H1 (cell line): ENCODE measurements at regions not wholly inside any gene's neighbourhood (a gene's known extent, or its start where the extent isn't known, plus 50 kb on each side); places are given as distances from the start of the nearest gene placed in this dataset.
A peak's percentile ranks its signal among the peaks of the same experiment; 100 is the strongest.

Experiments used
- BCL11A ChIP-seq, 2 experiments: IDR thresholded peaks; one replicate each; pipeline ENCODE4 v1.6.1; 2011; ENCODE audit warnings: low read depth in 2 of 2, low read length in 2 of 2, mild to moderate bottlenecking in 2 of 2
- CEBPB ChIP-seq: IDR thresholded peaks from 2 replicates; pipeline ENCODE4 v1.6.1; 2012; ENCODE audit warnings: low read depth, low read length
- CTCF ChIP-seq, 3 experiments: IDR thresholded peaks; 1 replicate in 2 of 3; 2 replicates in 1 of 3; pipeline versions ENCODE4 v1.5.1 to v1.6.1; 2011; ENCODE audit warnings: low read length in 3 of 3, mild to moderate bottlenecking in 3 of 3, inconsistent platforms in 2 of 3, low read depth in 1 of 3, moderate library complexity in 1 of 3; ENCODE audit not compliant: insufficient read depth in 1 of 3; ENCODE audit errors: control extremely low read depth in 1 of 3
- EGR1 ChIP-seq: IDR thresholded peaks from 2 replicates; pipeline ENCODE4 v1.6.1; 2011; ENCODE audit warnings: low read depth, low read length, borderline replicate concordance
- EP300 ChIP-seq, 2 experiments: IDR thresholded peaks; 1 replicate in 1 of 2; 2 replicates in 1 of 2; pipeline ENCODE4 v1.6.1; 2011 to 2012; ENCODE audit warnings: low read depth in 2 of 2, low read length in 2 of 2, mild to moderate bottlenecking in 2 of 2, borderline replicate concordance in 1 of 2, inconsistent platforms in 1 of 2, moderate library complexity in 1 of 2
- GTF2F1 ChIP-seq: IDR thresholded peaks from 2 replicates; pipeline ENCODE4 v1.6.1; 2012; ENCODE audit warnings: low read depth, low read length, improper control_type of control experiment, borderline replicate concordance
- MAX ChIP-seq: IDR thresholded peaks from 2 replicates; pipeline ENCODE4 v1.6.1; 2012; ENCODE audit warnings: inconsistent platforms
- POLR2A ChIP-seq, 2 experiments: IDR thresholded peaks; 1 replicate in 1 of 2; 2 replicates in 1 of 2; pipeline ENCODE4 v1.6.1; 2011; ENCODE audit warnings: low read depth in 2 of 2, low read length in 2 of 2, mild to moderate bottlenecking in 2 of 2; ENCODE audit errors: control extremely low read depth in 1 of 2
- POLR2AphosphoS5 ChIP-seq: IDR thresholded peaks from 2 replicates; pipeline ENCODE4 v1.6.1; 2011; ENCODE audit warnings: low read depth, low read length
- RAD21 ChIP-seq, 2 experiments: IDR thresholded peaks in 1 of 2; conservative IDR thresholded peaks in 1 of 2; 2 replicates each; pipeline ENCODE4 v1.6.1; 2011; ENCODE audit warnings: low read depth in 2 of 2, low read length in 2 of 2, improper control_type of control experiment in 1 of 2, inconsistent platforms in 1 of 2, mild to moderate bottlenecking in 1 of 2, moderate library complexity in 1 of 2
- RFX5 ChIP-seq: IDR thresholded peaks from 2 replicates; pipeline ENCODE4 v1.6.1; 2011; ENCODE audit warnings: low read depth, low read length, improper control_type of control experiment, borderline replicate concordance
- SP4 ChIP-seq: IDR thresholded peaks from 2 replicates; pipeline ENCODE4 v1.6.1; 2012; ENCODE audit warnings: low read length, inconsistent platforms
- SUZ12 ChIP-seq: fragments of 200-600 bp; sonication (generic); IDR thresholded peaks from 2 replicates; pipeline ENCODE4 v1.6.1; 2012; ENCODE audit warnings: mild to moderate bottlenecking, inconsistent platforms, low read length, moderate library complexity, mixed read lengths
- TCF12 ChIP-seq: IDR thresholded peaks from 2 replicates; pipeline ENCODE4 v1.6.1; 2011; ENCODE audit warnings: low read depth, mild to moderate bottlenecking, low read length

GRCh38 chr9:131799177-131799823, 59.4 kb upstream of the RAPGEF1 start:
- TF ChIP-seq MAX = peak; percentile 41; the same call in 1 of the 2 replicates
- TF ChIP-seq POLR2A (IDR thresholded peaks at IDR 0.05; ENCODE audit: control extremely low read depth in 1 of 2, low read depth in 2 of 2, low read length in 2 of 2) = no peak
- no peak for TF ChIP-seq BCL11A (IDR thresholded peaks at IDR 0.05; ENCODE audit: low read depth in 2 of 2, low read length in 2 of 2)
- no peak for TF ChIP-seq GTF2F1
- TF ChIP-seq SP4 = no peak
- TF ChIP-seq RAD21 (IDR thresholded peaks at IDR 0.05 in 1 of 2, conservative IDR thresholded peaks at IDR 0.05 in 1 of 2; ENCODE audit: low read depth in 2 of 2, low read length in 2 of 2) = 0 out of 4 replicates have a peak, but pooled peaks of 1 of the 2 experiments have one; percentile 13
- no peak for TF ChIP-seq EGR1
- no peak for TF ChIP-seq CTCF (IDR thresholded peaks at IDR 0.05; ENCODE audit: control extremely low read depth in 1 of 3, insufficient read depth in 1 of 3, low read depth in 1 of 3, low read length in 3 of 3)
- no peak for TF ChIP-seq RFX5
- TF ChIP-seq SUZ12 = no peak
- TF ChIP-seq POLR2AphosphoS5 = no peak
- no peak for TF ChIP-seq CEBPB
- no peak for TF ChIP-seq TCF12
- no peak for TF ChIP-seq EP300 (IDR thresholded peaks at IDR 0.05; ENCODE audit: borderline replicate concordance in 1 of 2, low read depth in 2 of 2, low read length in 2 of 2)
